MM.1S (cell line): ENCODE measurements at regions not wholly inside any gene's neighbourhood (a gene's known extent, or its start where the extent isn't known, plus 50 kb on each side); places are given as distances from the start of the nearest gene placed in this dataset.

ENCODE experiments used
- DNase-seq: peaks from one replicate; pipeline ENCODE4 v3.0.0-alpha.2; 2015
- H2AFZ ChIP-seq: fragments of 300-600 bp; sonication (generic); 2 replicates; pipeline ENCODE4 v1.6.0; 2016; ENCODE audit warnings: antibody characterized with exemption, low read length
- H3F3A ChIP-seq: fragments of 300-600 bp; sonication (generic); 2 replicates; pipeline ENCODE4 v1.6.1; 2016; ENCODE audit warnings: mild to moderate bottlenecking, antibody characterized with exemption, low read length, moderate library complexity, mixed read lengths; ENCODE audit not compliant: insufficient read depth
- H3K27ac ChIP-seq: fragments of 300-600 bp; sonication (generic); 2 replicates; pipeline ENCODE4 v1.5.1; 2016; ENCODE audit warnings: mild to moderate bottlenecking, low read length
- H3K27me3 ChIP-seq: fragments of 300-600 bp; sonication (generic); replicated peaks from 2 replicates; pipeline ENCODE4 v1.6.0; 2016; ENCODE audit warnings: low read length; ENCODE audit not compliant: insufficient read depth
- H3K36me3 ChIP-seq: fragments of 300-600 bp; sonication (generic); replicated peaks from 2 replicates; pipeline ENCODE4 v1.6.1; 2016; ENCODE audit warnings: mild to moderate bottlenecking, low read length, mixed read lengths; ENCODE audit not compliant: insufficient read depth
- H3K4me1 ChIP-seq: fragments of 300-600 bp; sonication (generic); 2 replicates; pipeline ENCODE4 v1.6.1; 2016; ENCODE audit warnings: low read length, mixed read lengths
- H3K4me2 ChIP-seq: fragments of 300-600 bp; sonication (generic); 2 replicates; pipeline ENCODE4 v1.6.0; 2016; ENCODE audit warnings: low read depth, low read length
- H3K4me3 ChIP-seq: fragments of 300-600 bp; sonication (generic); 2 replicates; pipeline ENCODE4 v1.5.1; 2016; ENCODE audit warnings: low read length, mixed read lengths
- H3K79me2 ChIP-seq: fragments of 300-600 bp; sonication (generic); 2 replicates; pipeline ENCODE4 v1.6.1; 2016; ENCODE audit warnings: mixed run types, low read length, mixed read lengths
- H3K9ac ChIP-seq: fragments of 300-600 bp; sonication (generic); 2 replicates; pipeline ENCODE4 v1.6.1; 2016; ENCODE audit warnings: low read length, mixed read lengths
- H3K9me2 ChIP-seq: fragments of 300-600 bp; sonication (generic); replicated peaks from 2 replicates; pipeline ENCODE4 v1.6.1; 2016; ENCODE audit warnings: mild to moderate bottlenecking, low read length, mixed read lengths; ENCODE audit not compliant: insufficient read depth
- H3K9me3 ChIP-seq: fragments of 300-600 bp; sonication (generic); replicated peaks from 2 replicates; pipeline ENCODE4 v1.6.1; 2016; ENCODE audit warnings: mild to moderate bottlenecking, low read length, mixed read lengths; ENCODE audit not compliant: insufficient read depth
- H4K20me1 ChIP-seq: fragments of 300-600 bp; sonication (generic); 2 replicates; pipeline ENCODE4 v1.6.1; 2016; ENCODE audit warnings: mild to moderate bottlenecking, low read length, moderate library complexity, mixed read lengths; ENCODE audit not compliant: insufficient read depth
- CTCF ChIP-seq: fragments of 300-600 bp; sonication (generic); IDR thresholded peaks from 2 replicates; pipeline ENCODE4 v1.5.1; 2016; ENCODE audit warnings: antibody characterized with exemption, low read length, mixed read lengths
- EZH2 ChIP-seq: fragments of 300-600 bp; sonication (generic); optimal IDR thresholded peaks from 2 replicates; pipeline ENCODE3; 2017; ENCODE audit warnings: low read depth, mild to moderate bottlenecking, antibody characterized with exemption, low read length, mixed read lengths
- EZH2phosphoT487 ChIP-seq: fragments of 300-600 bp; sonication (generic); IDR thresholded peaks from 2 replicates; pipeline ENCODE4 v1.6.1; 2018; ENCODE audit warnings: antibody characterized with exemption, low read length

GRCh38 chr7:28309704-28310459, 102.4 kb upstream of the CREB5 start:
- no peak for TF ChIP-seq EZH2phosphoT487
- no peak for TF ChIP-seq CTCF
- TF ChIP-seq EZH2: no peak
- Histone ChIP-seq H3K9ac (no peak overlapping the region), H2AFZ (no peak overlapping the region), H3K9me3 (no peaks in the 10 kb centered on the region), H3K27ac (no peak overlapping the region), H3K9me2 (no peaks in the 10 kb centered on the region), H3K4me2 (no peak overlapping the region), H3K36me3 (no peaks in the 10 kb centered on the region), H3K4me1 (no peaks in the 10 kb centered on the region), H3K4me3 (no peak overlapping the region), H3K27me3 (no peaks in the 10 kb centered on the region), H3F3A (no peaks in the 10 kb centered on the region), H3K79me2 (no peaks in the 10 kb centered on the region), H4K20me1 (no peaks in the 10 kb centered on the region)
- DNase-seq: no peak

- H3K36me3 ChIP-seq: no peaks in the 10 kb centered on the region
- H3K4me3 ChIP-seq: no peak overlapping the region
Measured at GRCh38 chr7:28310460-28310848, 101.9 kb upstream of the CREB5 start.

GRCh38 chr7:28311670-28312069, 100.6 kb upstream of the CREB5 start:
- Histone ChIP-seq H3K36me3 (no peaks in the 10 kb centered on the region), H3K27me3 (no peaks in the 10 kb centered on the region), H3K9ac (no peak overlapping the region), H3F3A (no peaks in the 10 kb centered on the region), H3K9me2 (no peaks in the 10 kb centered on the region), H3K4me3 (no peak overlapping the region), H3K9me3 (no peaks in the 10 kb centered on the region), H3K79me2 (no peaks in the 10 kb centered on the region), H3K4me1 (no peaks in the 10 kb centered on the region), H4K20me1 (no peaks in the 10 kb centered on the region), H2AFZ (no peak overlapping the region), H3K27ac (no peak overlapping the region), H3K4me2 (no peak overlapping the region)
- no peak for TF ChIP-seq EZH2phosphoT487
- TF ChIP-seq EZH2: no peak
- TF ChIP-seq CTCF: no peak
- no peak for DNase-seq

More at GRCh38 chr7:28310460-28310848, 101.9 kb upstream of the CREB5 start:
- H3K9me3 ChIP-seq: no peaks in the 10 kb centered on the region
- H3F3A ChIP-seq: no peaks in the 10 kb centered on the region
- H2AFZ ChIP-seq: no peak overlapping the region
- no peaks in the 10 kb centered on the region for H3K27me3 ChIP-seq
- no peak overlapping the region for H3K9ac ChIP-seq
- H3K9me2 ChIP-seq: no peaks in the 10 kb centered on the region
- no peaks in the 10 kb centered on the region for H3K4me1 ChIP-seq
- no peak for DNase-seq
- no peak overlapping the region for H3K27ac ChIP-seq
- no peak for TF ChIP-seq EZH2phosphoT487
- no peak for TF ChIP-seq EZH2
- TF ChIP-seq CTCF: no peak
- H3K79me2 ChIP-seq: no peaks in the 10 kb centered on the region
- H3K4me2 ChIP-seq: no peak overlapping the region
- H4K20me1 ChIP-seq: no peaks in the 10 kb centered on the region
